ENCODE measurements at regions not wholly inside any gene's neighbourhood (a gene's known extent, or its start where the extent isn't known, plus 50 kb on each side); places are given as distances from the start of the nearest gene placed in this dataset.
"Not testable (repeated sequence)": the region's sequence is repeated elsewhere in the genome, so short reads cannot be mapped to it uniquely, and the experiment has no call there.

DNA sequence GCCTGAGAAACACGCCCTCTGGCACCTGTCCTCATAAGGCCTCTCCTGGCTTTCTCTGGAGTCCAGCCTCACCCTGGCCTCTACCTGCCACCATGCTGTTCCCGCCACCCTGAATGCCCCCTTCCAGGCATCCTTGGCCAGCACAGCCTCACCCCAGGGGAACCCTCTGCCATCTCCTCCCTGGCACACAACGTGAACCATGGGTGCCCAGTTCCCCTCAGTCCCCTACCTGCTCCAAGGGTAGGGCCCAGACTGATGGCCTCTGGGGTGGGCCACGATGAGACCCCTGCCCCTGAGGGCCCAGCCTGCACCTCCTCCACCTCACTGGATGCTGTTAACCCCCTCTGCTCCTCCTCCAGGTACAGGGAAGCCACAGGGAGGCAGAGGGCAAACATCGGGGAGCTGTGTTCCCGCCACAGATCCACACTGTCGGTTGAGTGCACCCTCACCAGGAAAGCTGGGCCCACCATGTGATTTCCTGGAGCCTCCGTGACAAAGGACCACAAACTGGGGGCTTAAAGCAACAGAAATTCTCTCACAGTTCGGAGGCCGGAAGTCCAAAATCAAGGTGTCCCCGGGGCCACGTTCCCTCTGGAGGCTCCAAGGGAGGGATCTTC is 169.6 kb downstream of the BRD1 start:
- no peak for DNase-seq

GRCh38 chr22:49657275-49657973 is 170.2 kb downstream of the BRD1 start:
- DNase-seq, result no peak

DNA sequence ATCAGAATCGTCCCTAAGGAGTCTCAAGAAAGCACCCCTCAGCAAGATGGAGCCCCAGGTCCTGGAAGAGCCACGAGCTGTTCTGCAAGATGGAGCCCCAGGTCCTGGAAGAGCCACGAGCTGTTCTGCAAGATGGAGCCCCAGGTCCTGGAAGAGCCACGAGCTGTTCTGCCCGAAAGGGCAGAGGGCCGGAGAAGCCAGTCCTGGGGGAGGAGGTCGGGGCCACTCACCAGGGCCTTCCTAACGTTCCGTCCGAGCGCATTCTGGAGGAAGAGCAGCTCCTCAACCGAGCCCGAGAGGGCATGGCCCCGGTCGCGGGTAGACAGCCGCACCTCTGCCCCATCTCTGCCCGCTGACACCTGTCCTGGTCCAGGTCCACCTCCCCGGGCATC is 170.8 kb downstream of the BRD1 start:
- not testable (repeated sequence) for DNase-seq

- no peak for DNase-seq
Observed at GRCh38 chr22:49656291-49656851, 171.3 kb downstream of the BRD1 start.

GRCh38 chr22:49655168-49655812 is 172.4 kb downstream of the BRD1 start:
- DNase-seq, result no peak

DNA sequence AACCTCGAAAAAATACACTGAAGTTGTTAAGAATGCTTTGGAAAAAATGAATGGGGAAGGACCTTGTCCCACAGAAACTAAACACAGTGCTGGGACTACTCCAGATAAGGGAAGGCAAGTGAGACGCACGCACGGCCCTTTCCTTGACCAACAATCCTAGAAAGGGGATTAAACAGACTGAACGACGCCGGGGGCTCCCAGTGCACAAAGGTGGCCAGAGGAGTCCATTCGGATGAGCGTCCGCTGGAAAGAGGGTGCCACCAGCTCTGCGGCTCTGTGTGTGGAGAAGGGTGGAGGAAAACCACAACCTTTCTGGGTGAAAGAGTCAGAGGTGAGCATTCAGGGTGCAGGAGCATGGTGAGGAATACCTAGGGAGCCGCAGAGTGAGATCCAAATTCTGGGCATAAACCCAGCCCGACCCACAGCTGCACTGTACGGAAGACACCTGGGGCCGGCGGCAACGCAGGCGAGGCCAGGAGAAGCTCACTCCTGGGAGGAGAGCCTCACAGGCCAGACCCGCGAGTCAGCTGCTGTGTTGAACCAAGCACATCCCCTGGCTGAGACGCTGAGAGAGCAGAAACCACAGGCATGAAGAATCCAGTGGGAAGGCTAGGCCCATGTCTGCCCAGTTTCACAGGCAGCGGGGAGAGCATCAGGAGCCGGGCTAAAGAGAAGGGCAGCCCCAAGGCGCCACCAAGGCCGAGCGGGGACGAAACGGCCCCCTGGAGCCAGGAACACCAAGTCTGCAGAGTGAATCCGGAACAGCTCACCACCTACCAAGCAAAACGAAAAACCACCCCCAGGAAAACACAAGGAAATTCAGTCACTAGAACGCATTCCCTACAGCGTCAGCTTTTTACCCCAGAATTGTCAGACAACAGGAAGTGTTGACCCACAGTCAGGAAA is 177.1 kb downstream of the BRD1 start:
- no peak for DNase-seq

- DNase-seq, result no peak
Observed at GRCh38 chr22:49649166-49650068, 178.3 kb downstream of the BRD1 start.

DNA sequence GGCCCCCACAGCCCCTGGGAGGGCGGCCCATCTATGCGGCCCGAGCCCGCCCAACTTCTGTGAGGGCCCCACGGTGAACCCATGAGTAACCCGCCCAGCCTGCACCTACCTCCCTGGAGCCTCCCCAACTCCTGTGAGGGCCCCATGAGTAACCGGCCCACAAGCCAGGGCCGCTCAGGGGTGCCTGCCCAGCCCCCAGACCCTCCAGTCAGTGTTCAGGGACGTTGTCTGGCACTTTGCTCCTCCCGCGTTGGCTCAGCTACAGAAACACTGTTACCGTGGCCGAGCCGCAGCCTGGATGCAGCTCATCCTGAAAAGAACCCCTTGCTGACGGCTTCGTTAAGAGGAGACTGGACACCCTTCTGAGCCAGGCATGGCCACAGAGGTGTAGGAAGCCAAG is 179.6 kb downstream of the BRD1 start:
- no peak for DNase-seq

GRCh38 chr22:49647627-49648026 is 180.0 kb downstream of the BRD1 start:
- no peak for DNase-seq

- no peak for DNase-seq
Observed at GRCh38 chr22:49646876-49647275, 180.8 kb downstream of the BRD1 start.

DNA sequence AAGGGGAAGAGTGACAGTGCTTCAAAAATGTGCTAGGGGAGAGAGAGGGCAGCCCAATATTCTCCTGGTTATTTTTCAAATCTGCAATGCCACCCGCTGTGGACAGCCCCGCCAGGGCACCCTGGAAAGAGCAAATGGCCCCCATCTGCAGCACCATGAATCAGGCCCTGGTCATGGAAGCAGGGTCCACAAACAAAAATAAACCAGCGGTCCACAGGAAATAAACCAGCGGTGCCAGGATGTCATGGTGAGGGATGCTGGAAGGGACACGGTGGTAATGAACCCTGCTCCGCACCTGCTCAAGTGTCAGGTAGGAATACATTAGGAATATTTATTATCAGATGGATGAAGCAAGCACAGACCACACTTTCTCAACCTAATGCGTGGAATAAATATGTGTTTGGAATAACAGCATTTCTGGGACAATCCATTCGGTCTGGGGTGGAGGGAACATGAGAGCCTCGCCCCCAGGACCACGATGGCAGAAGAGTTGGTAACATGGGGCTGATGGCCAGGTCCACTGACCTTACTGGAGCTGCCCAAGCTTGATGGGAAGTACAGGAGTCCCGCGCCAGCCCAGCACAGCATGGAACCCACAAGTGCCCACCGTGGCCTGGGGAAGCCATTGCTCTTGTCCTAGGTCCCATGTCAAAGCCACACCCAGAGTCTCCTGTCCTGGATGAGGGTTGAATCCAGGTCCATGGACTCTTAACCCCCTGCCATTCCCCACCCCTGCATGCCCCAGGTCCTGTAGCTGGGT is 181.7 kb downstream of the BRD1 start:
- no peak for DNase-seq

DNA sequence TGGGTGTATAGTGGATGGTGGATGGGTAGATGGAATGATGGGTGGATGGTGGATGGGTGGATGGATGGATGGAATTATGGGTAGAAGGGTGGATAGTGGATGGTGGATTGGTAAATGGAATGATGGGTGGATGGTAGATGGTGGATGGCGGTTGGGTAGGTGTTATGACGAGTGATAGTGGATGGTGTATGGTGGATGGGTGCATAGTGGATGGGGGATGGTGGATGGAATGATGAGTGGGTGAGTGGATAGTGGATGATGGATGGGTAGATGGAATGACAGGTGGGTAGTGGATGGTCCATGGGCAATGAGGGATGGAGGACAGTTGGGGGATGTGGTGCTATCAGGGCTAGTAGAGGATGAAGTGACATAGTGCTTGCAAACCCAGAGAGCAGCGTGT is 182.4 kb downstream of the BRD1 start:
- DNase-seq, result no peak

DNA sequence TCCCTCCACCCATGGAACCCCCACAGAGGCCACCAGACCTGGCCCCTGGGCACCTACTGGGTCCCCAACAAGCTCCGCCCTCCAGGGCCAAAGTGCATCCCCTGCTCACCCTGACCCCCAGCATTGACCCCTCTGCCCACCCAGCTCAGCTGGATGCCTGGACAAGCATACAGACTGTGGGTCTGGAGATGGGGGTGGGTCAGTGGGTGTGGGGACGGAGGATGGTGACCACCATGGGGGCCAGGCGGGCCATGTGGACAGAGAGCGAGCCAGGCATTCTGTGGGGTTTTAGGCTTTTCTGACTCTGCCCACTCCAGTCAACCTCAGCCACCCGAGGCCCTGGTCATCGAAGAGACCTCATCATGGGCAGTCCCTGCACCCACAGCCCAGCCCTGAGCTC is 183.7 kb downstream of the BRD1 start:
- no peak for DNase-seq

DNA sequence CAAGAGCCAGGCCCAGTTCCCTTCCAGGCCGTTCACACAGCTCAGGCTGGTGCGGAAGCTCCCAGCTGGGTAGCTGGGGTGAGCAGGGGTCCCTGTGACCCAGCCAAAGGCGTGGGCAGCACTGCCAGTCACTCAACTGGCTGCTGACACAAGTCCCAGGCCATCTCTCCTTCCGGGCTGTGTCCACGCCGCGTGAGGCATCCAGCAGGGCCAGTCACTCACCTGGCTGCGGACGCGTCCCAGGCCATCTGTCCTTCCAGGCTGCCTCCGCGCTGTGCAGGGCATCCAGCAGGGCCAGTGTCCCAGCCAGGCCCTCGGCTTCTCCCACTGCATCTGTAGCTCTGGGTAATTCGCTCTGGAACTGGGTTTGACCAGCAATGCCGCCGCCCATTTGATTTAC is 184.2 kb downstream of the BRD1 start:
- DNase-seq, result no peak

DNA sequence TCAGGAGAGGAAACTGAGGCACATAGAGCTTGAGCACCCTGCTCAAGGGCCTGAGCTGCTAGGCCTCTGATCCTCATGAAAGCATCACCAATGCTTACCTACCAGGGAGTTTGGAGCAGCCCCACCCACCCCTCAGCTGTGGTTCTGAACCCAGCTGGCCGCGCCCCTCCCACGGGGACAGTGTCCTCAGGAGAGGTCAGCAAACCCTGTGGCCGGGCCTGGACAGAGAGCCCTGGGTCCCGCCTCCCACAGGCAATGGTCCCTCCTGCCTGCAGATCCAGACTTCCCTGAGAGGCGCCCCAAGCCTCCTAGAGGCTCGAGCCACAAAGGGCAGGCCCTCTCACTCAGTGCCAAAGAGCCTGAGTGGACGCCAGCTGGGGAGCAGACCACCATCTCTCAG is 184.9 kb downstream of the BRD1 start:
- DNase-seq, result no peak

DNA sequence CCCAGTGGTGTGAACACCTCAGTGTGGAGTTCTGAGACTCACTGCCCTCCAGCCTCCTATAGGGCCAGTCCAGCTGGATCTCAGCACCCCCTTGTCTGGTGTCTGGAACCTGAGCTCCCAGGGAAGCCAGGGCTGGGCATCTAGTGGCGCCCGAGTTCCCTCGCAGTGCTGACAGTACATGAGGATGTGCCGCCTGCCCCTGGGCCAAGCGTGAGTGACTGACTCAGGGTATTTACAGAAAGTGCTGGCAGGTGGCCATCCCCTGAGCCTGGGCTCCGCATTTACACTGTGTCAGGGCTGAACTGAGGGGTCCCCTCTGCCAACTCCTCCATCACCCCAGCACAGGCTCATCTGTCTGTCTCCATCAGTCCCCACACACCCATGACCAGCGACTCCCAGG is 185.3 kb downstream of the BRD1 start:
- no peak for DNase-seq

DNA sequence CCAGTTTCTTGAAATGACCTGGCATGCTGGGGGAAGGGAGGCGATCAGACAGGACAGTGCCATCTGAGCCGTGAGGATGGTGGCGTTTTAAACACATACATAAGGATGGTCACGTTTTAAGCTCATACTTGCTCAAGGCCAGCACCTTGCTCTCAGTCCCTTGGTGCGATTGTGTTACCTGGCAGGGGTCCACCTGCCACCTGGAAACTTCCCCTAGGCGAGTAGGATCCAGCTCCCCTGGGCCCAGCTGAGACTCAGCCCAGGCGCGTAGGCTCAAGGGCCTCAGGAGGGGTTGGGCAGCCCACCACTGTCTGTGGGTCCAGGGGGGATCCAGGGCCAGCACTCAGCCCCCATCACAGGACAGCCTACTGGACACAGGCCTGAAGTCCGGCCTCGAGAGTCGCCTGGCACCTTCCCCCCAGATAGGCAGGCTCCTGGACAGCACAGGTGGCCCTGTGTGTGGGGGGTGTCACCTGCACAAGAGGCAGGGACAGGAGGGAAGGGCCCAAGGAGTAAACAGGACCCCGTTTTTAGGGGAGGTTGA is 185.8 kb downstream of the BRD1 start:
- no peak for DNase-seq

GRCh38 chr22:49640366-49641095 is 187.1 kb downstream of the BRD1 start:
- no peak for DNase-seq

- no peak for DNase-seq
Observed at GRCh38 chr22:49639956-49640355, 187.7 kb downstream of the BRD1 start.

DNA sequence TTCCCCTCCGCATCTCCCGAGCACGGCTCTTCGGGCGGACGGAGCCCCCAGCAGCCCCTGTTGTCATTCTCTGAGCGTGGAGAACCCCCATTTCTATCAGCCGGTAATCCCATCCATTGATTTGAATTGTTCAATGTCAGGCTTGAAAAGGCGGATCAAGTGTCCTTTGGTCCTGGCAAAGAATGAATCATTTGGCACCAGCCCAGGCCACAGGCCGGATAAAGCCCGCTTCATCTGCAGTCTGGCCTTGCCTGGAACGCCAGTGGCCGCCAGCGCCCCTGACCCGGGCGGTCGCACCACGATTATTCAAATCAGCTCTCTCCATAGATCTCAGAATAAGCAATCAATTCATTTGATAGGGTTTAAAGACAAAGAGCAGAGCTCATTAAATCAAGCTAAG is 188.9 kb downstream of the BRD1 start:
- DNase-seq, result no peak
